ENCODE measurements at regions not wholly inside any gene's neighbourhood (a gene's known extent, or its start where the extent isn't known, plus 50 kb on each side); places are given as distances from the start of the nearest gene placed in this dataset.

DNA sequence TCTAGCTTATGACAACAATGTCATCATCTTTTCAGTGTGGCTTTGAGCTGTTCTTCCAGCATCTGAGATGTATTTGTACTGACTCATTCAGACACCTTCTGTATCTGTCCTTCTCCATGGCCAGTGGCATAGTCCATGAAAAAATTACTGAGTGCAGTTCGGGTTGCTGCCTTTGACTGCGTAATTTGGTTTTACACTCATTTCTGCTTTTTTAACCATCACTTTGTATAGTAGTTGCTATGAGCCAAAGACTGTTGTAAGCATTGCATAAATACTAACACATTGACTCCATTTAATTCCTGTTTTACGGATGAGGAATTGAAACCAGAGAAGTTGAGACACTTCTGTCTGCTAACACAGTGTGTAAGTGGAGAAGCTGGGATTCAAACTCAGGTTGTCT lies 190.7 kb upstream of the MID1 start:
- TF ChIP-seq POLR2A (IDR thresholded peaks at IDR 0.05) = no peak
- TF ChIP-seq, protein P1, sequence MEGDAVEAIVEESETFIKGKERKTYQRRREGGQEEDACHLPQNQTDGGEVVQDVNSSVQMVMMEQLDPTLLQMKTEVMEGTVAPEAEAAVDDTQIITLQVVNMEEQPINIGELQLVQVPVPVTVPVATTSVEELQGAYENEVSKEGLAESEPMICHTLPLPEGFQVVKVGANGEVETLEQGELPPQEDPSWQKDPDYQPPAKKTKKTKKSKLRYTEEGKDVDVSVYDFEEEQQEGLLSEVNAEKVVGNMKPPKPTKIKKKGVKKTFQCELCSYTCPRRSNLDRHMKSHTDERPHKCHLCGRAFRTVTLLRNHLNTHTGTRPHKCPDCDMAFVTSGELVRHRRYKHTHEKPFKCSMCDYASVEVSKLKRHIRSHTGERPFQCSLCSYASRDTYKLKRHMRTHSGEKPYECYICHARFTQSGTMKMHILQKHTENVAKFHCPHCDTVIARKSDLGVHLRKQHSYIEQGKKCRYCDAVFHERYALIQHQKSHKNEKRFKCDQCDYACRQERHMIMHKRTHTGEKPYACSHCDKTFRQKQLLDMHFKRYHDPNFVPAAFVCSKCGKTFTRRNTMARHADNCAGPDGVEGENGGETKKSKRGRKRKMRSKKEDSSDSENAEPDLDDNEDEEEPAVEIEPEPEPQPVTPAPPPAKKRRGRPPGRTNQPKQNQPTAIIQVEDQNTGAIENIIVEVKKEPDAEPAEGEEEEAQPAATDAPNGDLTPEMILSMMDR (IDR thresholded peaks at IDR 0.05 in 8 of 11, conservative IDR thresholded peaks at IDR 0.05 in 3 of 11) = no peak
- TF ChIP-seq POLR2AphosphoS5 (IDR thresholded peaks at IDR 0.05) = no peak
- H3K4me1 ChIP-seq = no peaks in the 10 kb centered on the region
- no peak overlapping the region for H3K27ac ChIP-seq
- WGBS, 5 donors = 67 to 89% (median 82%) methylated on average over 3 of the region's 3 CpGs
- H3K27me3 ChIP-seq (replicated peaks in 1 of 7) = no peaks in the 10 kb centered on the region
- H3K4me3 ChIP-seq = no peak overlapping the region
- peaks cover 0 to 3% (median 0%) of the 10 kb centered on the region in 8 donors for H3K9me3 ChIP-seq
- intact Hi-C loops (cut with DNase I; ENCODE audit: low total_unique reads) = no loop called here
- H3K36me3 ChIP-seq = no peaks in the 10 kb centered on the region
- no peak for DNase-seq

DNA sequence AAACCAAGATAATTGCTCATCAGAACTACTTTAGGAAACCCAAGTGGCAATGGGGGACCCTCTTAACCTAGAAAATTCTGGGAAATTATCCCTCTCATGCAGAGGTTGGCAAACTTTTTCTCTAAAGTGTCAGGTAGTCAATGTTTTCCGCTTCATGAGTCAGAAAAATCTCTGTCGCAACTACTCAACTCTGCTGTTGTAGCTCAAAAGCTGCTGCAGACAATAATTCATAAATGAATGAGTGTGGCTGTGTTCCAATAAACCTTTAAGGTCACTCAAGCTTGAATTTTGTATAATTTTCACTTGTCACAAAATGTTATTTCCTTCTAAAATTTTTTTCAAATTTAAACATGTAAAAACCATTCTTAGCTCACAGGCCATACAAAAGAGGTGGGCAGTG lies 193.4 kb upstream of the MID1 start:
- 88 to 100% (median 94%) methylated on average over 2 of the region's 2 CpGs for WGBS, 5 donors
- Histone ChIP-seq H3K27ac (no peak overlapping the region), H3K4me3 (no peak overlapping the region), H3K4me1 (no peaks in the 10 kb centered on the region), H3K9me3 (peaks cover 0 to 3% (median 0%) of the 10 kb centered on the region in 8 donors), H3K36me3 (no peaks in the 10 kb centered on the region), H3K27me3 (replicated peaks in 1 of 7) (no peaks in the 10 kb centered on the region)
- intact Hi-C loops (cut with DNase I; ENCODE audit: low total_unique reads) = no loop called here
- DNase-seq = no peak
- TF ChIP-seq, protein P1 (IDR thresholded peaks at IDR 0.05 in 8 of 11, conservative IDR thresholded peaks at IDR 0.05 in 3 of 11) = no peak
- TF ChIP-seq POLR2AphosphoS5 (IDR thresholded peaks at IDR 0.05) (no peak), POLR2A (IDR thresholded peaks at IDR 0.05) (no peak)

DNA sequence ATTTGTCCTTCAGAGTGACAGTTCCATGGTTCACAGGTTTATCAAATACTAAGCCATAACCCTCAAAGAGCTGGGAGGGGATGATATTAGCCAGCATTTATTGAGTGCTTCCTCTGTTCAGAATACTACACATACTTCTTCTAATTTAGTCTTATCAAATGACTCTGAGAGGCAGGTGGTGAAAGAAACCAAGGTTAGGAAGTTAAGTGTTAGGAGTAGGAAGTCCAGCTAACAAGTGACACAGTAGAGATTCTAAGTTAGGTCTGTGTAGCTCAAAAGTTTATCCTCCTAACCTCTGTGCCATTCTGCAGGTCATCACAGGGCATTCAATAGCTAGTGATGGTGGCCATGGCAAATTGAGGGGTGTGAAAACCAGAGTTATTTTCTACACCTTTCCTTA lies 198.3 kb upstream of the MID1 start:
- Histone ChIP-seq H3K27ac (no peak overlapping the region), H3K36me3 (no peaks in the 10 kb centered on the region), H3K9me3 (peaks cover 0 to 3% (median 0%) of the 10 kb centered on the region in 8 donors), H3K27me3 (replicated peaks in 1 of 7) (no peaks in the 10 kb centered on the region), H3K4me1 (no peaks in the 10 kb centered on the region), H3K4me3 (no peak overlapping the region)
- TF ChIP-seq, protein P1 (IDR thresholded peaks at IDR 0.05 in 8 of 11, conservative IDR thresholded peaks at IDR 0.05 in 3 of 11) = no peak
- TF ChIP-seq POLR2AphosphoS5 (IDR thresholded peaks at IDR 0.05) (no peak), POLR2A (IDR thresholded peaks at IDR 0.05) (no peak)
- intact Hi-C loops (cut with DNase I; ENCODE audit: low total_unique reads) = no loop called here
- no peak for DNase-seq

DNA sequence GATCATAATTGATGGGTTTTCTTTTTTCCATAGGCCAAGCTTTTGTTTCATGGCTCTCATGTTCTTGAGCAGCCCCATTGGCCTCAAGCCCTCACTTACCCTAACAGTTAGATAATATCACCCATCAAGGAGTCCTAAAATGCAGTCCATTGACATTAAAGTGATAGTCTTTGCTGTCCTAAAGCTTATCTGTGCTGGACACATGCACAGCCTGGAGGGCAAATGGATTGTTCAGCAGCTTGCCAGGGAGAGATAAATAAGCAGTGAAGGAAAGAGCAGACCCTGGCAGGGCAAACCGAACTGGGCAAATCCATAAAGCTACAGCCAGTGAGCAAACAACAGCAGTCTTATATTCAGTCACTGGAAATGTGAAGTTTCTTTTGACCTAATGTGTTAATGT lies 199.6 kb upstream of the MID1 start:
- no peak for DNase-seq
- intact Hi-C loops (cut with DNase I; ENCODE audit: low total_unique reads) = no loop called here
- H3K27ac ChIP-seq = no peak overlapping the region
- no peaks in the 10 kb centered on the region for H3K4me1 ChIP-seq
- no peak overlapping the region for H3K4me3 ChIP-seq
- peaks cover 0 to 3% (median 0%) of the 10 kb centered on the region in 8 donors for H3K9me3 ChIP-seq
- TF ChIP-seq POLR2A (IDR thresholded peaks at IDR 0.05) = no peak
- TF ChIP-seq POLR2AphosphoS5 (IDR thresholded peaks at IDR 0.05) = no peak
- H3K36me3 ChIP-seq = no peaks in the 10 kb centered on the region
- WGBS, 5 donors = 61 to 77% (median 65%) methylated on average over 1 of the region's 1 CpG
- no peaks in the 10 kb centered on the region for H3K27me3 ChIP-seq (replicated peaks in 1 of 7)

DNA sequence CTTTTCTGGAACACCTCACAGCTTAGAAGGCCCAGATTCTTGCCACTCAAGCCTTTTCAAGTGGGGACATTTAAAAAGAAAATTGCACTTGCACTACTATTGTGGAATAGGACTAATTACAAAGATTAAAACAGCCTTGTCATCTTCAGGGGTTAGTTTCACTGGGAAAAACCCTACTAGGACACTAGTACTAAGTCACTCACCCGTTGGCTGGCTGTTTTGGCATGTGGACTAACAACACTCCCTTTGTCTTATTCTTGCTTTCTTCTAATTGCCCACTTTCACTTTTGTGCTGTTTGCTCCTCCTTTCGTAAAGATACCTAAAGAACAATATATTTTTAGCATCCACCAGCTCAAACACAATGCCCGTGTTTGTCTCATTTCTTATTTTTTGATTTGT lies 200.9 kb upstream of the MID1 start:
- no peak overlapping the region for H3K4me3 ChIP-seq
- DNase-seq = no peak
- no peaks in the 10 kb centered on the region for H3K36me3 ChIP-seq
- H3K4me1 ChIP-seq = no peaks in the 10 kb centered on the region
- 65 to 84% (median 70%) methylated on average over 3 of the region's 3 CpGs for WGBS, 5 donors
- TF ChIP-seq POLR2AphosphoS5 (IDR thresholded peaks at IDR 0.05) (no peak), POLR2A (IDR thresholded peaks at IDR 0.05) (no peak)
- TF ChIP-seq, protein P1 (IDR thresholded peaks at IDR 0.05 in 8 of 11, conservative IDR thresholded peaks at IDR 0.05 in 3 of 11) = no peak
- no peak overlapping the region for H3K27ac ChIP-seq
- H3K9me3 ChIP-seq = peaks cover 0 to 3% (median 0%) of the 10 kb centered on the region in 8 donors
- no peaks in the 10 kb centered on the region for H3K27me3 ChIP-seq (replicated peaks in 1 of 7)
- intact Hi-C loops (cut with DNase I; ENCODE audit: low total_unique reads) = no loop called here

Measured in spleen (tissue), 11 donors.